ENCODE measurements at regions not wholly inside any gene's neighbourhood (a gene's known extent, or its start where the extent isn't known, plus 50 kb on each side); places are given as distances from the start of the nearest gene placed in this dataset.

GRCh38 chr17:22671110-22671509 is 978.8 kb downstream of the KCNJ18 start:
- TF ChIP-seq POU6F1 (CRISPR knock-in tag; IDR thresholded peaks at IDR 0.05; ENCODE audit: borderline replicate concordance, low read depth), result no peak
- no peak for TF ChIP-seq ARNTL (CRISPR knock-in tag; IDR thresholded peaks at IDR 0.05; ENCODE audit: borderline replicate concordance, low read depth)
- TF ChIP-seq ZC3H10 (CRISPR knock-in tag; IDR thresholded peaks at IDR 0.05), result no peak
- TF ChIP-seq CREB5 (CRISPR knock-in tag; IDR thresholded peaks at IDR 0.05; ENCODE audit: low read depth), result no peak
- TF ChIP-seq GLIS3 (CRISPR knock-in tag; IDR thresholded peaks at IDR 0.05), result no peak
- no peak for TF ChIP-seq ZNF70 (CRISPR knock-in tag; IDR thresholded peaks at IDR 0.05)
- TF ChIP-seq RARB (CRISPR knock-in tag; IDR thresholded peaks at IDR 0.05), result no peak
- no peak for TF ChIP-seq TOX (CRISPR knock-in tag; IDR thresholded peaks at IDR 0.05; ENCODE audit: borderline replicate concordance)
- TF ChIP-seq ZFP3 (CRISPR knock-in tag; IDR thresholded peaks at IDR 0.05), result no peak
- no peak for TF ChIP-seq CSRNP3 (CRISPR knock-in tag; IDR thresholded peaks at IDR 0.05)
- TF ChIP-seq ZFP30 (CRISPR knock-in tag; IDR thresholded peaks at IDR 0.05), result no peak
- no peak for TF ChIP-seq BACH2 (CRISPR knock-in tag; IDR thresholded peaks at IDR 0.05; ENCODE audit: borderline replicate concordance)
- TF ChIP-seq PPARA (CRISPR knock-in tag; IDR thresholded peaks at IDR 0.05; ENCODE audit: borderline replicate concordance), result no peak
- TF ChIP-seq ZNF565 (CRISPR knock-in tag; conservative IDR thresholded peaks at IDR 0.05; ENCODE audit: low read depth), result no peak
- TF ChIP-seq ZNF8 (CRISPR knock-in tag; IDR thresholded peaks at IDR 0.05), result no peak
- TF ChIP-seq TCF4 (CRISPR knock-in tag; IDR thresholded peaks at IDR 0.05; ENCODE audit: borderline replicate concordance), result no peak
- TF ChIP-seq SNAI2 (CRISPR knock-in tag; IDR thresholded peaks at IDR 0.05), result no peak
- TF ChIP-seq ESRRG (CRISPR knock-in tag; IDR thresholded peaks at IDR 0.05), result no peak
- TF ChIP-seq PATZ1 (CRISPR knock-in tag; IDR thresholded peaks at IDR 0.05; ENCODE audit: borderline replicate concordance), result no peak
- TF ChIP-seq OSR1 (CRISPR knock-in tag; IDR thresholded peaks at IDR 0.05), result no peak
- no peak for ATAC-seq

GRCh38 chr17:22692066-22692805 is 999.9 kb downstream of the KCNJ18 start:
- TF ChIP-seq OSR1 (CRISPR knock-in tag; IDR thresholded peaks at IDR 0.05) (no peak), TOX (CRISPR knock-in tag; IDR thresholded peaks at IDR 0.05; ENCODE audit: borderline replicate concordance) (peak; percentile 30; the same call in 1 of the 2 replicates), ZC3H10 (CRISPR knock-in tag; IDR thresholded peaks at IDR 0.05) (no peak), SNAI2 (CRISPR knock-in tag; IDR thresholded peaks at IDR 0.05) (no peak), ARNTL (CRISPR knock-in tag; IDR thresholded peaks at IDR 0.05; ENCODE audit: borderline replicate concordance, low read depth) (no peak)
- ATAC-seq, result peak; percentile 88

- no peak for ATAC-seq
- no peak for TF ChIP-seq RARB (CRISPR knock-in tag; IDR thresholded peaks at IDR 0.05)
- TF ChIP-seq POU6F1 (CRISPR knock-in tag; IDR thresholded peaks at IDR 0.05; ENCODE audit: borderline replicate concordance, low read depth), result no peak
- TF ChIP-seq ARNTL (CRISPR knock-in tag; IDR thresholded peaks at IDR 0.05; ENCODE audit: borderline replicate concordance, low read depth), result no peak
- TF ChIP-seq ZFP3 (CRISPR knock-in tag; IDR thresholded peaks at IDR 0.05), result no peak
- no peak for TF ChIP-seq ZNF70 (CRISPR knock-in tag; IDR thresholded peaks at IDR 0.05)
- no peak for TF ChIP-seq PATZ1 (CRISPR knock-in tag; IDR thresholded peaks at IDR 0.05; ENCODE audit: borderline replicate concordance)
- no peak for TF ChIP-seq GLIS3 (CRISPR knock-in tag; IDR thresholded peaks at IDR 0.05)
- no peak for TF ChIP-seq TSHZ2 (CRISPR knock-in tag; IDR thresholded peaks at IDR 0.05)
- TF ChIP-seq TOX (CRISPR knock-in tag; IDR thresholded peaks at IDR 0.05; ENCODE audit: borderline replicate concordance), result no peak
- TF ChIP-seq ESRRG (CRISPR knock-in tag; IDR thresholded peaks at IDR 0.05), result no peak
- TF ChIP-seq CSRNP3 (CRISPR knock-in tag; IDR thresholded peaks at IDR 0.05), result no peak
- TF ChIP-seq TCF4 (CRISPR knock-in tag; IDR thresholded peaks at IDR 0.05; ENCODE audit: borderline replicate concordance), result no peak
Measured at GRCh38 chr17:22692806-22693171, 1000.5 kb downstream of the KCNJ18 start.
